Astrocyte of the spinal cord (primary cell): ENCODE measurements at regions not wholly inside any gene's neighbourhood (a gene's known extent, or its start where the extent isn't known, plus 50 kb on each side); places are given as distances from the start of the nearest gene placed in this dataset.

ENCODE experiments used
- DNase-seq: peaks from one replicate; pipeline ENCODE4 v3.0.0; 2011; ENCODE audit warnings: low read depth, low spot score
- H3K4me3 ChIP-seq: 2 replicates; pipeline ENCODE4 v1.5.1; 2011; ENCODE audit warnings: low read depth, mild to moderate bottlenecking, low read length, moderate library complexity
- in situ Hi-C: cut with HindIII; loops from 2 replicates; pipeline ENCODE4 v1.10.0; 2017; ENCODE audit warnings: low sequenced_read_pairs
- TF ChIP-seq, protein P1 (sequence below): IDR thresholded peaks from 2 replicates; pipeline ENCODE4 v1.5.1; 2012; ENCODE audit warnings: low read depth, mild to moderate bottlenecking, low read length, inconsistent platforms

DNA sequence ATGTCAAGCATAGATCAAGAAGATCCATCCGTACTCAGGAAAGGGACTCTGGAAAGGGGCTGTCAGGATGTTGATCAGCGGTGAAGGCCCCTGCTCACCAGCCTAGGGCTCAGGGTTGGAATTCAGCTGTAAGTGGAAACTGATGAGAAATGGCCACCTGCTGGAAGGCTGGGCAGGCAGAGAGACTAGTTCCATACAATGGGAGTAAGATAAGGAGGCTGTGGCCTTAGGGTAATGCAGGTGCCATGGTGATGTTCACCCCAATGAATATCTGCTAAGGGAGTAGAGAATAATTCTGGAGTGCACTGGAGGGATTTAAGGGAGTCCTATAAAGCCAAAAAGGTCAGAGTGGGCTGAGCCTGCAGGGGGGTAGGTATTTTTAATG, 256.6 kb downstream of the CYRIA start:
- no peak for DNase-seq
- in situ Hi-C loops, result no loop called here
- H3K4me3 ChIP-seq, result no peak overlapping the region
- TF ChIP-seq, protein P1, sequence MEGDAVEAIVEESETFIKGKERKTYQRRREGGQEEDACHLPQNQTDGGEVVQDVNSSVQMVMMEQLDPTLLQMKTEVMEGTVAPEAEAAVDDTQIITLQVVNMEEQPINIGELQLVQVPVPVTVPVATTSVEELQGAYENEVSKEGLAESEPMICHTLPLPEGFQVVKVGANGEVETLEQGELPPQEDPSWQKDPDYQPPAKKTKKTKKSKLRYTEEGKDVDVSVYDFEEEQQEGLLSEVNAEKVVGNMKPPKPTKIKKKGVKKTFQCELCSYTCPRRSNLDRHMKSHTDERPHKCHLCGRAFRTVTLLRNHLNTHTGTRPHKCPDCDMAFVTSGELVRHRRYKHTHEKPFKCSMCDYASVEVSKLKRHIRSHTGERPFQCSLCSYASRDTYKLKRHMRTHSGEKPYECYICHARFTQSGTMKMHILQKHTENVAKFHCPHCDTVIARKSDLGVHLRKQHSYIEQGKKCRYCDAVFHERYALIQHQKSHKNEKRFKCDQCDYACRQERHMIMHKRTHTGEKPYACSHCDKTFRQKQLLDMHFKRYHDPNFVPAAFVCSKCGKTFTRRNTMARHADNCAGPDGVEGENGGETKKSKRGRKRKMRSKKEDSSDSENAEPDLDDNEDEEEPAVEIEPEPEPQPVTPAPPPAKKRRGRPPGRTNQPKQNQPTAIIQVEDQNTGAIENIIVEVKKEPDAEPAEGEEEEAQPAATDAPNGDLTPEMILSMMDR, result no peak

DNA sequence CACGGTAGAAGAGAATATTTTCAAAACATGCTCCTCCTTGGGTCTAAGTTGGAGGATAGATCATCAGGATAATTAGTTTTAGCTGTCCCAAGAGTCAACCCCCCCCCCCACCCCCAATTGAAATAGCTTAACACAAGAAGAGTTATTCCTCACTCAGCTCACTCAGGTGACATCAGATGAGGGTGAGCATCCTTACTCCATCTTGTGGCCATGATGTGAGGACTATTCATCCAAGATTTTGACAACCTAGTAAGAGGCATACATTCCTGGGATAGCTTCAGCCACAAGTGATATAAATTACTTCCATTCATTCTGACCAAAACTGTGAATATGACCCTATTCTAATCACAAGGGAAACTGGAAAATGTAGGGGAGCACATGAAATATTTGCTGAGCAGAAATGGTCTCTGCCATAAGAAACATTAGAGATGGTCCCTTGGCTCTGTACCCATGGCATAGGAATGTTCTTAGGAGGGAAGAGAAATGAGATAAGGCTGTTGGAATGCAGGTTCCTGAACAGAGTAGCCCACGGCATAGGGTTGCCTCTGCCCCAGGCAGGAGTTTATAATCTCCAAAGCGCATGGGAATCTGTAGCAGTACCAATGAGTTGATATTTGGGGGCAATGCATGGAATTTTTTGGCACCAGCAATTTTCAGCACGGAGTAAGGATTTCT, 257.2 kb downstream of the CYRIA start:
- no peak overlapping the region for H3K4me3 ChIP-seq
- no peak for DNase-seq
- TF ChIP-seq, protein P1, result no peak
- in situ Hi-C loops, result no loop called here

DNA sequence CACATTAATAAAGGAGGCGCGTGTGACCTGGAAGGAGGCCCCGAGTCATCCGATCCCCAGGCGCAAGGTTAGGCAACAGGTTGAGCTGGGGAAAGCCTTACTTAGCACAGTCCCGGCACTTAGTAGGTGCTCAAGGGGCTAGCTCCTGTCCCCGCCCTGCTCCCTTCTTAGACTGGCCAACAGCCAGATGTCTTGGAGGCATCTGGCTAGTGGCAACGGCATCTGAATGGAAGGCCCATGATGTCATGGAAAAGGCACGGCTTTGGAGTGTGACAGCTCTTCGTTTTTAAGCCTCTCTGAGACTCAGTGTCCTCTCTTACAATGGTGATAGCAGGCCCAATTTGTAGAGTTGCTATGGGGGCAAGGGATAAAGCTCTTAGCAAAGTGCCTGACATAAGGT, 258.3 kb downstream of the CYRIA start:
- TF ChIP-seq, protein P1, result no peak
- in situ Hi-C loops, result no loop called here
- H3K4me3 ChIP-seq, result no peak overlapping the region
- DNase-seq, result no peak

DNA sequence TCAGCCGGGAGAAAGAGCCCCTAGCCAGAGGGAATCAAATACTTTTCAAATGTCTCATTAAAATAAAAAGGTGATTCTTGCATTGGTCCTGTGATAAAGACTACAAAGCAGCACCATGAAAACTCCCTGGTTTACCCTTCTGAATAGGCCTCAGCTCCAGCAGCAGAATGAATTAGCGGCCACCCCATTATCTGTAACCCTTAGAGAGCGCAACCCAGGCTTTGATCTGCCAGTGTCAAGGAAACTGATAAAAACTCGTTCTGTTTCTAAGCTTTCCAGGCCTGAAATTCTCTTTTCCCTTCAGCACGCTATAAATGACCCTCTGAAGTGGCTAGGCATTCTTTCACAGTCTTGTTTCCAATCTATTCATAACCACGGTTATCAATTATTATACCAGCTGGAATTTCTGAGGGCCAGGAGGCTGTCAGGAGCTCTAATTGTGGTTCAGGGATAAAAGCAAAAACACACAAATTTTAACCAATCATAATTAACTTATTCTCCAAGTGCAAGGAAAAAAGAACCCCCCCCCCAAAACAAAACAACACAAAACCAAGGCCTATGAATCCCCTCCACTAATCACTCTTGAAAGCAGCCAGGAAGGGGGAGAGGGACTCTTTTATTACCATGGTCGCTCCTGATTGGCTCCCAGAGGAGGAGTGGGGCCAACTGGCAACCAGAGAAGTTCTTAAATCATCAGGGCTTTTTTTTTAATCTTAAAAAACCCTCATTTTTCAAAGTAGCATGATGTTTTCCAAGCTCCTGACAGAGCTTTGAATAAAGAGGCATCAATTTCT, 258.9 kb downstream of the CYRIA start:
- in situ Hi-C loops, result no loop called here
- TF ChIP-seq, protein P1, result no peak
- H3K4me3 ChIP-seq, result no peak overlapping the region
- no peak for DNase-seq

DNA sequence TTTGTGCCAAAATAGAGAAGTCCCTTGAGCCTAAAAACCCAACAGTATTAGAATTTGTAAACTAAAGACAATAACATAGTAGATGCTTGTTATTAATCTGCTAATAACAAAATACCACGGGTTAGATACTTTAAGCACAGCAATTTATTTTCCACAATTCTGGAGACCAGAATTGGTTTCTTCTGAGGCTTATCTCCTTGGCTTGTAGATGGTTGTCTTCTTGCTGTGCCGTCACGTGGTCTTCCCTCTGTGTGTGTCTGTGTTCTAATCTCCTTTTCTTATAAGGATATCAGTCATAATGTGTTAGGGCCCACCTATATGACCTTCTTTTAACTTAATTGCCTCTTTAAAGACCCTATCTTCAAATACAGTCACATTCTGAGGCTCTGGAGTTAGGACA, 260.1 kb downstream of the CYRIA start:
- TF ChIP-seq, protein P1, result no peak
- H3K4me3 ChIP-seq, result no peak overlapping the region
- in situ Hi-C loops, result no loop called here
- DNase-seq, result no peak

DNA sequence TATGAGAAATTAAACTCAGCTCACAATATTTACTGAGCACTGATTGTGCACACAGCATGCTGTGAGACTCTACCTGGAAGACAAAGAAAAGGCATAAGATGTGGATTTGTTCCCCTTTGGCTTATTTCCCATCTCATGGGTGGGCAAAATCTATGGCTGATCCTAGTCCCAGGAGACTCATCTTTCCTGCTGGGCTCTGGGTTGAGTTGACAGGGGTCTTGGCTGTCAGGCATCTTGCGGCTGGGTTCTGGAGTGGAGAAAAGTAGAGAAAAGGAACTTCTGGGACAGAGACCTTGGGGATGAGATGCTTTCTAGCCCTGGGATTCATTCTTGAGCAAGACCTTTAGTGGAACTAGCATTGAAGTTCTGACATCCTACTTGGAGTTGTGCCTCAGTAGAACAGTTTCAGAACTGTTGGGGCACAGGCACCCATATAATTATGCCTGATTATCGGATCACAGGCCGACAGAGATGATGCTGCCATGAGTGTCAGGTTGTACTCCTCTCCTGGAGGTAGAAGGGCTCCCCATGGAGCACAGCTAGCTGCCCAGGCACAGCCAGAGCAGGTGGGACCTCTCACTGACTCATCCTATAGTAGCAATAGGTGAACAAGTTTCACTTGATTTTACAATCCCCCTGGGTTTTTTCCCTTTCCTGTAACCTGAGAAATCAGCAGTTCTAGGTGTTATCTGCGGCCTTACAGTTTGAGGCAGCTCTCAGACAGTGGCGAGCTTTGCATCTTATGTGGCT, 260.9 kb downstream of the CYRIA start:
- in situ Hi-C loops, result no loop called here
- H3K4me3 ChIP-seq, result no peak overlapping the region
- TF ChIP-seq, protein P1, result no peak
- DNase-seq, result no peak
